ENCODE measurements at regions not wholly inside any gene's neighbourhood (a gene's known extent, or its start where the extent isn't known, plus 50 kb on each side); places are given as distances from the start of the nearest gene placed in this dataset.
"Not testable (repeated sequence)": the region's sequence is repeated elsewhere in the genome, so short reads cannot be mapped to it uniquely, and the experiment has no call there.

GRCh38 chr5:96203761-96204160 is 229.3 kb downstream of the PCSK1 start:
- DNase-seq (ENCODE audit: low read depth), result no peak

DNA sequence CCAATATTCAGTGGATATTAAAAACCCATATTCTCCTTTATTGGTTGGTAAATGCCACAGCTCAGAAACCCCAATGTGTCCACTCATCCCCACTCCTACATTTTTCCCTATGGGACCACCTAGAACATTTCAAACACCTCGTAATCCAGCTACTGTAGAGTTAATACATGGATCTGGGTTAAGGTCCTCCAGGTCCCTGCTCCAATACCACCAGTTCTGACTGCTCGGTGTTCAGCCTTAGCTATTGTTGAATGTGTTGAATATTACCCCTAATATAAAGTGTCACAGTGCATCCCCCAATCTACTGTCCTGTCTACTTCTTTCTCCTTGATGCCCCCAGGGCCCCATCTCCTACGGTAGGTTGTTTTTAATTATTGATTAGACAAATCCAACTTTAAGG is 231.5 kb downstream of the PCSK1 start:
- no peak for DNase-seq (ENCODE audit: low read depth)

DNA sequence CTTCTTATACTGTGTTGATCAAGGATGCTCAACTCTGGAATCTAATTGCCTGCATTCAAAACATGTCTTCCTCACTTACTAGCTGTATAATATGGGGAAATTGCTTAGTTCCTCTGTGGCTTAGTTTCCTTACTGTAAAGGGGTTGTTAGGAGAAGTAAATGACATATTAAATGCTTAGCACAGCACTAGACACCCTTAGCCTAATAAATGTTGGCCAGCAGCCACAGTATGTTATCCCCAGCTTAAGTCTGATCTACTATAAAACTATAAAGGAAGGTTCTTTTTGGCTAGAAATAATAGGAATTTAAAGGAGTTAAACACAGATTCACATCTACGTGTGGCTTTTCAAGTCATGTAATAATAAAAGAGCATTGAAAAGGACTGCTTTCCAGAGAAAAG is 232.4 kb downstream of the PCSK1 start:
- no peak for DNase-seq (ENCODE audit: low read depth)

DNA sequence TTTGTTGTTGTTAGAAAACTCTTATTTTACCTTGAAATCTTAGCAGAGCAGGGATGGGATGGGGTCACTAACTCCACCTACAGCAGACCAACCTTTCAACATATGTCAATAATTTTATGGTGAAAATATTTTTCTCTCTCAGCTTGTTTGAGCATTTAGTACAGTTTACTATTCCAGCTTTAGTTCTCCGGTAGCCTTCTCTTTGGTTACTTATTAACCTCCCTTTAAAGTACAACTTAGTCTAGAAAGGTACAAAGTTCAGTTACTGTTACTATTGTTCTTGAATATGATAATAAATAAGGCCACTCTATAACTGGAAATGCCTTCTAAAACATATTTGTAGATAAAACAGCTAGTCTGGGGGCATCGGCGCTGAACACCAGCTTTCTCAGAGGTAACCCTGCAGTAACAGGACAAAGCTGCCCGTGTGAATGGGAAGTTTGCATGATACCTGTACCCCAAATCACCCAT is 233.3 kb downstream of the PCSK1 start:
- DNase-seq (ENCODE audit: low read depth), result no peak

GRCh38 chr5:96198356-96199058 is 234.5 kb downstream of the PCSK1 start:
- DNase-seq (ENCODE audit: low read depth), result peak; percentile 60

- DNase-seq (ENCODE audit: low read depth), result not testable (repeated sequence)
These were observed 235.3 kb downstream of the PCSK1 start for GRCh38 chr5:96197767-96198166.

DNA sequence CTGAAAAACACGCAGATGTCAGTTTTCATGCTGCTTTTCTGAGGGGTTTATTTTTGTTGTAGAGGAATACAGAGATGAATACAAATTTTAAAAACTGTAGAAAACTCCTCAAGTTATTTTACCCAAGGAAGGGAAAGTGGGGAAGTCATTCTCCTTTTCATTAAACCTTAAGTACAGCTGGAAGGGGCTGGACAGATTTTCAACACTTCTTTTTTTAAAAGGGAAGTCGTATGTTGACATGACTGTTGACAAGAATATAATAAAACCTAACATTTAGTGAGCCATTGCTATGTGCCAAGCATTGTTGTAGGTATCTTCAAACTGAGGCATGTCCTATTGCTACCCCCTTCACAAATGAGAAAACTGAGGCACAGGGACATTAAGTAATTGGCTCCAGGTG is 235.7 kb upstream of the ELL2 start:
- DNase-seq (ENCODE audit: low read depth), result no peak

- DNase-seq (ENCODE audit: low read depth), result no peak
These were observed 235.2 kb upstream of the ELL2 start for GRCh38 chr5:96196890-96197289.

DNA sequence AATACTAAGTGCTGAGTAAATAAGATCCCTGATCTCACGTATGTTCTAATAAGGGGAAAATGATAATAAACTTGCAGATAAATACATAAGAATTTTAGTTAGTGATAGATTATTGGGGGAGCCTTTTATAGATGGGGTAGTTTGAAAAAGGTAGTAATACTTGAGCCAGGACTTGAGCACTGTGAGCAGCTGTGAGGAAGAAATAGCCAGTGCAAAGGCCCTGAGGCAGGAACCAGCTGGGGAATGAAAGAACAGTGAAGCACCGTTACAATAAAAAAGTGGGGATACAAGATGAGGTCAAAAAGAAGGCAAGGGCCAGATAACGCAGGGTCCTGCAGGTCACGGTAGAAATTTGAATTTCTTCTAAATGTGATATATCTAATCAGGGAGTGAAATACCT is 234.8 kb upstream of the ELL2 start:
- no peak for DNase-seq (ENCODE audit: low read depth)

DNA sequence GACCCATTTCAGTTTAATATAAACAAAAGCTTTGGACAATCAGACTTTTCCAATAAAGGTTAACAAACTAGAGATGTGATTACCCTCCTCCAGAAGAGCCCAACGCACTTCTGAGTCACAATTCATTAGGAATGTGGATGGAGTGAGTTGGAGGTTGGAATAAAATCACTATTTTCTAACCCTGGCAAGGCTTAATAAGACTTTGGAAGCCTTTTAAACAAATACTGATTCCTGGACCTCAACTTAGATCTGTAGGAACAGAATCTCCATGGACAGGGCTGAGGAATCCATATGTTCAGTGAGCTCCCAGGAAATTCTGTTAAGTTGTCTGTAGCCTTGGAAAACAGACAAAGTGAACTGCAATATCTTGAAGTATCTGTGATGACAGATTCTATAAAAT is 233.5 kb upstream of the ELL2 start:
- DNase-seq (ENCODE audit: low read depth), result no peak

GRCh38 chr5:96194593-96194992 is 232.9 kb upstream of the ELL2 start:
- no peak for DNase-seq (ENCODE audit: low read depth)

DNA sequence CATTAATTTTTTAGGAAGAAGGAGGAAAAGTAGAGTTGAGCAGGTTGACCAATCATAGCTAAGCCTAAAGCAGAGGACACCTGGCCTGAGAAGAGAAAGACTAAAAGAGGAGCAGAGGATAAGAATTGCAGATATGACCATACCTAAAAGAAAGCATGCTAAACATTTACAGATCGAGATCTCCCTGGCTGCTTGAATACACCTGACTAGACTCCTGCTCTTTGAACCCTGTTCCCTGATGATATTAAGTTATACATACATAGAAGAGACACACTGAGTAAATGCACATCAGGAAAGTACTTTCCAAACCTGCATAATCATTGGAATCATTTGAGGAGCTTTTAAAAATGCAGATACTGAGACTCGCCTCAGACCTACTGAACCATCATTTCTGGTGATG is 232.3 kb upstream of the ELL2 start:
- DNase-seq (ENCODE audit: low read depth), result no peak

- DNase-seq (ENCODE audit: low read depth), result no peak
These were observed 228.3 kb upstream of the ELL2 start for GRCh38 chr5:96189987-96190386.

DNA sequence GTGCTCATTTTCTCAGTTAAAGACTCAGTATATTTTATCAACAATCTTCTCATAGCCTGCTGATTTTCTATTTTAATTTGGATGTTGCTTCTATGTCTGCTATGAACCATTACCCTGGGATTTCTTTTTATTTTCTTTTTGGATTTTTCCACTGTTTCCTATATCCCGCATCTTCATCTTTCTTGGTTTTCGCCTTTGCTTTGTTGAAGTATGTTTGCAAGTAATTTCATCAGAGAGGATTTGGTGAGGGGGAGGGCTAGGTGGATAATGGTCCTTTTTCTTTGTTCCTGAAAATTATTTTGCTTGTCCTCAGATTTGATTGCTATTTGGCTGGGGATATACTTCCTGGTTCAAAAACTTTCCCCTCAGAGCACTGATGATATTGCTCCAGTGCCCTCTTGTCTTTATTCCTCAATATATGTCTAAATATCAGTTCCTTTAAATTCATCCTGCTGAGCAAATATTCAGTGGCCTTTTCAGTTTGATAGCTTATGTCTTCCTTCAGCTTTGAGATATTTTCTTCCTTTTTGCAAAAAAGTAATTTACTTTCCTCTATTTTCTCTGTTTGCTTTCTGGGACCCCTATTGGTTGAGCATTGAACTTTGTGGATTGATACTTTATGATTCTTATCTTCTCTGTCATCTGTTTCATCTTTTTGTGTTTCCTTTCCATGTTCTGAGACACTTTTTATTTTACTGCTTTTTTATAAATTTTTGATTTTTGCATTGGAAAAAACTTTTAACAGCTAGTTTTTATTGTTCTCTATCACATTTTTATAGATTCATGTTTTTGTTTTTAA is 227.6 kb upstream of the ELL2 start:
- no peak for DNase-seq (ENCODE audit: low read depth)

DNA sequence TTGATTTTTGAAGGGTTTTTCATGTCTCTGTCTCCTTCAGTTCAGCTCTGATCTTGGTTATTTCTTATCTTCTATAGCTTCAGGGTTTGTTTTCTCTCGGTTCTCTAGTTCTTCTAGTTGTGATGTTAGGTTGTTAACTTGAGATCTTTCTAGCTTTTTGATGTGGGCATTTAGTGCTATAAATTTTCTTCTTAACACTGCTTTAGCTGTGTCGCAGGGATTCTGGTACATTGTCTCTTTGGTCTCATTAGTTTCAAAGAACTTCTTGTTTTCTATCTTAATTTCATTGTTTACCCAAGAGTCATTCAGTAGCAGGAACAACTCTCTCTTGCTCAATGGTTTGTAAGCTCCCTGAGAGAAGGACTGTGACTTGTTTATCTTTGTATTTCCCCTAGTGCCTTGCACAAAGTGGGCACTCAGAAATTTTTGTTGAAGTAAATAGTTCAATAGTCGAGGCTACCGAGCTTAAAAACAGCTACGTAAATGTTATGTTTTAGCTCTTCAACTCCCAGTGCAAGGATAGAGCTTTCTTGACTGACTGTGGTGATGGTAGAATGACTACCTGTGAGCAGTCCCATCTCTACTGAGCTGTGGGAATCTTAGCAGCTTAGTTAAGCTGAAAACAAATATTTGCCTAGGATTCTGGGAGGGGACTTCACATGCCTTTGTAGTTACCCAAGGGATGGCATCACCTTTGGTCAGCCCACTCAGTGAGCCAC is 225.8 kb upstream of the ELL2 start:
- DNase-seq (ENCODE audit: low read depth), result no peak

DNA sequence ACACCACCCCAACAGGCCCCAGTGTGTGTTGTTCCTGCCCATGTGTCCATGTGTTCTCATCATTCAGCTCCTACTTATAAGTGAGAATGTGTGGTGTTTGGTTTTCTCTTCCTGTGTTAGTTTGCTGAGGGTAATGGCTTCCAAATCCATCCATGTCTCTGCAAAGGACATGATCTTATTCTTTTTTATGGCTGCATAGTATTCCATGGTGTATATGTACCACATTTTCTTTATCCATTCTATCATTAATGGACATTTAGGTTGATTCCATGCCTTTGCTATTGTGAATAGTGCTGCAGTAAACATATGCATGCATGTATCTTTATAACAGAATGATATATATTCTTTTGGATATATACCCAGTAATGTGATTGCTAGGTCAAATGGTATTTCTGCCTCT is 222.9 kb upstream of the ELL2 start:
- not testable (repeated sequence) for DNase-seq (ENCODE audit: low read depth)

GRCh38 chr5:96180684-96181435 is 219.2 kb upstream of the ELL2 start:
- DNase-seq (ENCODE audit: low read depth), result no peak

GRCh38 chr5:96177303-96177869 is 215.7 kb upstream of the ELL2 start:
- no peak for DNase-seq (ENCODE audit: low read depth)

DNA sequence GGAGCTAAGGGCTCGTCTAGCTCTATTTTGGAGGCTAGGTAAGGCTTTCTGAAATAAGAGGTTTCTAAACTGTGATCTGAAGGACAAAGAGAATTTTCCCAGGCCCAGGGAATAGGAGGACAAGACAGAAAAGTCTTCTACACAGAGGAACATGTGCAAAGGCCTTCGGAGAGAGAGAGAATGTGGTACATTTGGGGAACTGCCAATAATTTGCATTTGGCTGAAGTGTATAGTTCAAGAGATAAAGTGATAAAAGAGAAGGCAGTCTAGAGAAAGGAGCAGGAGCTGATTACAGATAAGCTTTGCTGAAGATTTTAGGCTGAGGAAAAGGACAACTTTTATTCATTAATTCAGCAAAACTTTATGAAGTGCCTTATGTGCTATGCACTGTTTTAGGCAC is 214.4 kb upstream of the ELL2 start:
- no peak for DNase-seq (ENCODE audit: low read depth)

DNA sequence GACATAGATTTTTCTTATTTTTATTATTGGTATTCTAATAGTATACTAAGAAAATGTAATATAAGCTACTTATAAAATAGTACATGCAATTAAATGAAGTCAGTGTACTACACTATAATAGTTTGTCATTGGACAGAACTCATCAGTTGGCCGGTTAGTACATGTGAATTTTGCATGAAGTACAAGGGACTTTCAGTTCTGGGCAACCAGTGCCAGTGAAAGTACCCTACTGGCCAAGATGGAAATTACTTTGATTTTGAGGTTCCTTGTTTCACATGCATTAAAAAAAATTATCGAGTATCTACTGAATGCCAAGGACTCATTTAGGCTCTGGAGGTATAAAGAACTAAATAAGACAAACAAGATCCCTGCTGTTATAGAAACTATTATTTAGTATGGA is 213.4 kb upstream of the ELL2 start:
- no peak for DNase-seq (ENCODE audit: low read depth)

DNA sequence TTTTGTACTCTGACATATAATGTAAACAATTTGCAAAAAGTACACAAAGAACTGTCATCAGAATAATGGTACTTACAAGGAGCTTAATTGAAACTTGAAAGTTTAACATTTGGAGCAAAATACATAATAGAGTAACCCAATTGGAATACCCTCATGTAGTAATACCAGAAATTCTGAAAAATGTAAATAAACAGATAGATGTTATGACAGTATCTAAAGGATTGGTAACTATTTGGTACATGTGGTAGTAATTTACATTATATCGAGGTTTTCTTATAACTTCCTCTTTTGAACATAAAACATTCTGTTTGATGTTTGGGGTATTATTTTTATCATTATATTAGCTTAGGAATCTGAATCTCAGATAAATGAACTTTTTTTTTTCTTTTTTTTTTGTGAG is 211.7 kb upstream of the ELL2 start:
- DNase-seq (ENCODE audit: low read depth), result no peak

DNA sequence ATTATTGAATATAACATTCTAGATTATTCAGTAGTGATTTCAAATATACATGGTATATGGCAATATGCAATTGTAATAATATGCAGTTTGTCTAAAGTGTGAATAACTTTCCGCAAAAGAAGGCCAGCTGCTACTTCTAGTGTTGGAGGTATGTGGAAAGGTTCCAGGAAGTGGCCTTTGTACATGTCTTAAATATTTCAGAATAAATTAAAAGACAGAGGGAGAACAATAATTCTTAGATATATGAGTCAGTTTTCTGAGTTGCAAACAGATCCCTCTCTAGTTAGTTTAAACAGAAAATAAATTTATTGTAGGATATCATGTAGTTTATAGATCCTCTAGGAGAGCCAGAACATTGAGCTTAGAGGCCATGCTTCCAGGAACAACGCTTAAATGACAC is 210.8 kb upstream of the ELL2 start:
- DNase-seq (ENCODE audit: low read depth), result no peak

Measured in forelimb muscle (tissue), 1 donor.